NCI-H510A (cell line): ENCODE measurements at regions not wholly inside any gene's neighbourhood (a gene's known extent, or its start where the extent isn't known, plus 50 kb on each side); places are given as distances from the start of the nearest gene placed in this dataset.

Experiments used
- DNase-seq: peaks from one replicate; lab custom pipeline; 2025; lab: John Stamatoyannopoulos, UW

DNA sequence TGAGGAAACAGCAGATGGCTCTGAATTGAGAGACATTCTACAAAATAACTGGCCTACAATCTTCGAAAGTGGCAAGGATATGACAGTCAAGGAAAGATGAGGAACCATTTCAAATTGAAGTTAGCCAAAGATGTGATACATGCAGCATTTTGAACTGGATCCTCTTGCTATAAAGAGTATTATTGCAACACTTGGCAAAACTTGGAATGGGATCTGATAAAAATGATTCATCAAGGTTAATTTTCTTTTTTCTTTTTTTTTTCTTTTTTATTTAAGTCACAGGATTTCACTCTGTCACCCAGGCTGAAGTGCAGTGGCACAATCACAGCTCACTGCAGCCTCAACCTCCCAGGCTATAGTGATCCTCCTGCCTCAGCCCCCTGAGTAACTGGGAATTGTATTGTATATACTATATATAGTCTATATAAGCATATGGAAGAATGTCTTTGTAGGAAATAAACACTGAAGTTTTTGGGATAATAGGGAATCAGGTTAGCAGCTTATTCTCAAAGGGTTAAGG lies 49.8 kb upstream of the GJA8 start:
- DNase-seq, result no peak
